Stimulated activated CD4-positive, alpha-beta T cell treated with anti-CD3 and anti-CD28 coated beads, Interleukin-12 subunit alpha, Interleukin-12 subunit beta, amount 100 ng/mL, for 4 hours (primary cell): ENCODE measurements at regions not wholly inside any gene's neighbourhood (a gene's known extent, or its start where the extent isn't known, plus 50 kb on each side); places are given as distances from the start of the nearest gene placed in this dataset.

Experiments
- DNase-seq: peaks from one replicate; pipeline ENCODE4 v3.0.0-alpha.2; 2020

- DNase-seq: no peak
Measured at GRCh38 chr12:65630555-65630954, 193.7 kb upstream of the HMGA2 start.

- no peak for DNase-seq
Measured at GRCh38 chr12:65631621-65632111, 192.6 kb upstream of the HMGA2 start.

- DNase-seq: no peak
Measured at GRCh38 chr12:65632131-65632855, 192.0 kb upstream of the HMGA2 start.

- DNase-seq: no peak
Measured at GRCh38 chr12:65634061-65634460, 190.2 kb upstream of the HMGA2 start.

GRCh38 chr12:65634626-65635331 lies 189.5 kb upstream of the HMGA2 start:
- no peak for DNase-seq

- DNase-seq: no peak
Measured at GRCh38 chr12:65636436-65636835, 187.8 kb upstream of the HMGA2 start.

GRCh38 chr12:65637150-65637549 lies 187.1 kb upstream of the HMGA2 start:
- no peak for DNase-seq

GRCh38 chr12:65637774-65638173 lies 186.5 kb upstream of the HMGA2 start:
- DNase-seq: no peak

- no peak for DNase-seq
Measured at GRCh38 chr12:65638324-65638723, 186.0 kb upstream of the HMGA2 start.

- no peak for DNase-seq
Measured at GRCh38 chr12:65640489-65640901, 183.8 kb upstream of the HMGA2 start.

- DNase-seq: no peak
Measured at GRCh38 chr12:65642061-65642661, 182.1 kb upstream of the HMGA2 start.

GRCh38 chr12:65643171-65643570 lies 181.1 kb upstream of the HMGA2 start:
- no peak for DNase-seq

GRCh38 chr12:65643595-65644386 lies 180.5 kb upstream of the HMGA2 start:
- no peak for DNase-seq

GRCh38 chr12:65646127-65646643 lies 178.1 kb upstream of the HMGA2 start:
- no peak for DNase-seq

- DNase-seq: no peak
Measured at GRCh38 chr12:65647074-65647473, 177.2 kb upstream of the HMGA2 start.

- DNase-seq: no peak
Measured at GRCh38 chr12:65648461-65648860, 175.8 kb upstream of the HMGA2 start.

- no peak for DNase-seq
Measured at GRCh38 chr12:65649126-65649525, 175.2 kb upstream of the HMGA2 start.

GRCh38 chr12:65651060-65651459 lies 173.2 kb upstream of the HMGA2 start:
- no peak for DNase-seq

GRCh38 chr12:65653321-65653720 lies 171.0 kb upstream of the HMGA2 start:
- DNase-seq: no peak

GRCh38 chr12:65653946-65654629 lies 170.2 kb upstream of the HMGA2 start:
- no peak for DNase-seq

GRCh38 chr12:65655074-65655493 lies 169.2 kb upstream of the HMGA2 start:
- DNase-seq: no peak
